Esophagus muscularis mucosa (tissue), 3 donors: ENCODE measurements at regions not wholly inside any gene's neighbourhood (a gene's known extent, or its start where the extent isn't known, plus 50 kb on each side); places are given as distances from the start of the nearest gene placed in this dataset.

Experiments used
- EP300 ChIP-seq: sonication (generic); formaldehyde crosslinking; IDR thresholded peaks from one replicate; pipeline ENCODE4 v1.6.1; 2017; ENCODE audit warnings: antibody characterized with exemption
- TF ChIP-seq, protein P1 (sequence below), 3 experiments: fragments of 200-600 bp in 2 of 3; fragments of 450-650 bp in 1 of 3; sonication (generic) in 2 of 3; IDR thresholded peaks; one replicate each; pipeline ENCODE4 v1.5.1; 2017 to 2019; ENCODE audit warnings: antibody characterized with exemption in 3 of 3, mild to moderate bottlenecking in 2 of 3, moderate library complexity in 1 of 3

DNA sequence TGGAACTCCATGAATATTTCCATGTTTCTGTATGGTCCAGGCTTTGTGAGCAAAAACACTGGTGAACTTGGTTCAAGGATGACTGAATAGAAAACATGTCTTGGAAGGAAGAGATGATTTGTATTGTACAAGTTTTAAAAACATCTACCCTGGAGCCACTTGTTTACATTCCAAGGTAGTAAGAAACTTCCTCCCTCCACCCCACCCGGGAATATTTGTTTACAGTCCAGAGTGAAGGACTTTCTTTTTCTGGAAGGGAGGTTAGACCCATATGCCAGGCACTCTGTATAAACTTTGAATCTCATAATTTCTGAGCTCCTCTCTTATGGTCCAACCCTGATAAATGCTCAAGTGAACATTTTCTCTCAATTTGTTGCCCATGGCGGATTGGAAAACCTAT lies 323.3 kb upstream of the LYPLAL1 start:
- TF ChIP-seq, protein P1, sequence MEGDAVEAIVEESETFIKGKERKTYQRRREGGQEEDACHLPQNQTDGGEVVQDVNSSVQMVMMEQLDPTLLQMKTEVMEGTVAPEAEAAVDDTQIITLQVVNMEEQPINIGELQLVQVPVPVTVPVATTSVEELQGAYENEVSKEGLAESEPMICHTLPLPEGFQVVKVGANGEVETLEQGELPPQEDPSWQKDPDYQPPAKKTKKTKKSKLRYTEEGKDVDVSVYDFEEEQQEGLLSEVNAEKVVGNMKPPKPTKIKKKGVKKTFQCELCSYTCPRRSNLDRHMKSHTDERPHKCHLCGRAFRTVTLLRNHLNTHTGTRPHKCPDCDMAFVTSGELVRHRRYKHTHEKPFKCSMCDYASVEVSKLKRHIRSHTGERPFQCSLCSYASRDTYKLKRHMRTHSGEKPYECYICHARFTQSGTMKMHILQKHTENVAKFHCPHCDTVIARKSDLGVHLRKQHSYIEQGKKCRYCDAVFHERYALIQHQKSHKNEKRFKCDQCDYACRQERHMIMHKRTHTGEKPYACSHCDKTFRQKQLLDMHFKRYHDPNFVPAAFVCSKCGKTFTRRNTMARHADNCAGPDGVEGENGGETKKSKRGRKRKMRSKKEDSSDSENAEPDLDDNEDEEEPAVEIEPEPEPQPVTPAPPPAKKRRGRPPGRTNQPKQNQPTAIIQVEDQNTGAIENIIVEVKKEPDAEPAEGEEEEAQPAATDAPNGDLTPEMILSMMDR (IDR thresholded peaks at IDR 0.05): no peak
- TF ChIP-seq EP300: no peak
